Activated CD8-positive, alpha-beta memory T cell treated with anti-CD3 and anti-CD28 coated beads, Interleukin-2, amount 50 U/mL, for 24 hours (primary cell): ENCODE measurements at regions not wholly inside any gene's neighbourhood (a gene's known extent, or its start where the extent isn't known, plus 50 kb on each side); places are given as distances from the start of the nearest gene placed in this dataset.
"Not testable (repeated sequence)": the region's sequence is repeated elsewhere in the genome, so short reads cannot be mapped to it uniquely, and the experiment has no call there.

Experiments
- DNase-seq: peaks from one replicate; pipeline ENCODE4 v3.0.0-alpha.2; 2020; ENCODE audit errors: extremely low read depth

GRCh38 chr2:168300460-168300859 is 53.1 kb upstream of the STK39 start:
- DNase-seq, result no peak

GRCh38 chr2:168304024-168304681 is 56.8 kb upstream of the STK39 start:
- DNase-seq, result no peak

GRCh38 chr2:168307379-168307778 is 60.0 kb upstream of the STK39 start:
- no peak for DNase-seq

DNA sequence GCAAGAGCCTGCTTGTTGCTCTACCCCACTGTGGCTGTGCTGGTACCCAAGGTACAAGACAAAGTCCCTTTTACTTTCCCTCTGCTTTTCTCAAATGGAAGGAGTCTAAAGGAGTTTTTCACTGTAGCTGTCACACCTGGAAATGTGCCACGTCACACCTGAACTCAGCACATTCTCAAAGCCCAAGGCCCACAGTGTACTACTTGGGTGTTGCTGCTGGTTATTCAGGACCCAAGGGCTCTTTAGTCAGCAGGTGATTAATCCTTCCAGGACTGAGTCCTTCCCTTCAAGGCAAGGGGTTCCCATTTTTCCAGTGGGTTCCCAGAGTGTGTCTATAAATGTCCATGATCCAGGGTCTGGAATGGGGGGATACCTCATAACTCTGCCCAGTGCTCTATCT is 63.2 kb upstream of the STK39 start:
- no peak for DNase-seq

- DNase-seq, result no peak
These were observed 64.0 kb upstream of the STK39 start for GRCh38 chr2:168311261-168311910.

GRCh38 chr2:168312036-168312822 is 64.8 kb upstream of the STK39 start:
- no peak for DNase-seq

GRCh38 chr2:168314236-168314635 is 66.8 kb upstream of the STK39 start:
- no peak for DNase-seq

DNA sequence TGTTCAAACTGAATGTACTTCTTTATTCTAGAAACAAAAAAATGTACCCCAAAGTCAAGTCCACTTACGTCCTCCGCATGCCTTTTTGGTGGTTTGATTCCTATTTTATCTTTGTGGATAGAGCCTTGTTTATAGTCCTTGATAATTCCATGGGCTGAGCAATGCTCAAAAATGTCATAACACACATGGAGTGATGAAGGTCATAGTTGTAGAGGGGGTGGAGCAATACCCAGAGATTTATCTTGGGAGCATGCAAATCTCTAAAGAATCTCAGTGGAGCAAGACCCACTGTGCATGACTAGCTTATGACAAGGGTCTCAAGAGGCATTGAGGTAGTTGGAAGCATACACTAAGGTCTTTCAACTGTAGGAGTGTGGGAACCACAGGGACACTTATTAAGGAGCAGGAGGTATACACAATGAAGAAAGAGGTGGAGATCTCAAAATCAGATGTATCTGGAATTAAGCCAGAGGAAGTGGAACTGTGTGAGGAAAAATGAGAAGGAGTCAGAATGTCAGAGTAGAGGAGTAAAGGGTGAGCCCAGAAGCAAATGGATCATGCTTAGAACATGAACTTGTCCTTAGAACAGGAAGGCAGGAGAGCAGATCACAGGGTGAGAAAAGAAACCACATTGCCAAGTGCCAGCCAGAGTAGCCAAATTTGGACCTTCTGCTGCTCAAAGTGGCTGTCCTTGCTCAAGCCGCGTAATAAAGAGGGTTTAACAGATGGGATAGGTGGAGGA is 68.1 kb upstream of the STK39 start:
- DNase-seq, result no peak

GRCh38 chr2:168316073-168316440 is 68.7 kb upstream of the STK39 start:
- DNase-seq, result no peak

- no peak for DNase-seq
These were observed 69.9 kb upstream of the STK39 start for GRCh38 chr2:168317282-168317681.

GRCh38 chr2:168320267-168320666 is 72.9 kb upstream of the STK39 start:
- no peak for DNase-seq

DNA sequence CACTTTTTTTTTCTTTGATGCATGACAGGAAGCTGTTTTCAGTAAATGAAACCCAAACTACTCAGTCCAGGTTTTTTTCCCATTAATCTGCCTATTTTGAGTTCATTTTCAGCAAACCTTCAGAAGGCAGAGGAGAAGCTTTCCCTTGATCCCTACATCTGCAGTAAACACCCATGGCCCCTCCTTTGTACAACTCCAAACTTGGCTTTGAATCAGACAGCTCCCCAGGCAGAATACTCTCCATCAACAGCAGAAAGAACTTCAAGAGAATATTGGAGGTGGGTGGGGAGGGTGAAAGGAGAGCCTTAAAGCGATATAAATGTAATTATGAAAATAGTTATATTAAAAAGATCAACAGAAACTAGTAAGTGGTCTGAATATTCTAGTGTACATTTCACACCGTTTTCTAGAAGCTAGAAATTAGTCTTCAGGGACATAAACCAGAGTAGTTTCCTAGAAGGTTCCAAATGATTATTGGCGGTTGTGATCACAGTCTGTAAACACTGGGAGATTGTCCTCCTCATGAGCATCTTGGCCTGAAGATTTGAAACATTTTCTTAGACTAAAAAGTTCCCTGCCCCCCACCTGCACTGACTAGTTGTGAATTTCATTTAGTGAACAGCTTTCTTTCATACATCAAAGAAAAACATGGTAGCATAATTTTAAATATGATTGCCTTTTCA is 75.1 kb upstream of the STK39 start:
- no peak for DNase-seq

- DNase-seq, result no peak
These were observed 76.2 kb upstream of the STK39 start for GRCh38 chr2:168323529-168324021.

- no peak for DNase-seq
These were observed 79.2 kb upstream of the STK39 start for GRCh38 chr2:168326572-168326971.

- no peak for DNase-seq
These were observed 79.9 kb upstream of the STK39 start for GRCh38 chr2:168327328-168327727.

DNA sequence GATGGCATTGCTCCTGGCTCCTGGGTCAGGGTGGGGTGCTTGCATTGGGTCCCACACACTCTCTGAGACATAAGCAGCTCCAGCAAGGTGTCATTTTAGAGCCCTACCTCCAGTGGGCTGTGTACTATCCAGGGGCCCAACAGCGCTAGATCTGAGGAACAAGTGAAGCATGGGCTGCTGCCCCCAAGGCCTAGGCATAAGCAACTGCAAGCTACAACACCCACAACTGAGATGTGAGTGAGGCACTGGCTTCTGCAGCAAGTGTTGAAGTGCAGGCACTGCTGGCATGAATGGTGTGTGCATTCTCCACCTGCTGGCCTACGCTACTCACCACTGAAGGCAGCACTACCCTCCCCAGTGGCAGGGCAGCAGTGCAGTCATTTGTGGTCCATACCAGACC is 81.0 kb upstream of the STK39 start:
- no peak for DNase-seq

DNA sequence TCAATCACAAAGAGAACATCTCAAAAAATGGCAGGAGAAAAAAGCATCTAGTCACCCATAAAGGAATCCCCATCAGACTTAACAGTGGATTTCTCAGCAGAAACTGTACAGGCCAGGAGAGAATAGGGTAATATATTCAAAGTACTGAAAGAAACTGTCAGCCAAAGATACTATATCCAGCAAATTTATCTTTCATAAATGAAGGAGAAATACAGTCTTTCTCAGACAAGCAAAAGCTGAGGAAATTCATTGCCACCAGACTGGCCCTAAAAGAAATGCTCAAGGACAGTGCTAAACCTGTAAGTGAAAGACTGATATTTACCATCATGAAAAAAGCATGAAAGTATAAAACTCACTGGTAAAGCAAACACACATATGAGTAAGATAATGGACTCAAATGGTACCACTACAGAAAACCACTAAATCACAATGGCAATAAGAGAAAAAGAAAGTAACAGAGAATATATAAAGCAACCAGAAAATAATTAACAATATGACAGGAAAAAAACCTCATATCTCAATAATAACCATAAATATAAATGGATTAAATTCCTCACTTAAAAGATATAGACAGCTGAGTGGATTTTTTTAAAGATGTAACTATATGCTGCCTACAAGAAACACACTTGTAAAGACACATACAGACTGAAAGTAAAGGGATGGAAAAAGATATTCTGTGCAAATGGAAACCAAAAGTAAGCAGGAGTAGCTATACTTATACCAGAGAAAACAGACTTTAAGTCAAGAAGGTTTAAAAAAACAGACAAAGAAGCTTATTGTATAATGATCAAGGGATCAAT is 83.4 kb upstream of the STK39 start:
- DNase-seq, result no peak

GRCh38 chr2:168335254-168335653 is 87.9 kb upstream of the STK39 start:
- not testable (repeated sequence) for DNase-seq

GRCh38 chr2:168336786-168337388 is 89.5 kb upstream of the STK39 start:
- no peak for DNase-seq

DNA sequence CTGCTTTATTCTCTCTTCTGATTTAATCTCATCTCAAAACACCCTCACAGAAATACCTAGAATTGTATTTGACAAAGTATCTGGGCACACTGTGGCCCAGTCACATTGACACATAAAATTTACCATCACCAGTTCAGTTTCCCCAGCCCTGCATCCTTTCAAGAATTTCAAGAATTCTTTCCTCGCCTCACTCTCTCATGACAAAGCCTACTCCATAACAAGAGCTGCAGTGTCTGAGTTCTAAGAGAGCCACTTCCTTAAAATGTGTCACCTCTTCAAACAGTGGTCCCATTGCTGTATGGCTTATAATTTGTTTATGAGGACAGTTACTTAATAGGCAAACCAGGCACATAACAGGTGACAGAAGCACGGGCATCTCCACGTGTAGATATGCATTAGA is 90.9 kb upstream of the STK39 start:
- DNase-seq, result no peak
